Fibroblast of villous mesenchyme (primary cell): ENCODE measurements at regions not wholly inside any gene's neighbourhood (a gene's known extent, or its start where the extent isn't known, plus 50 kb on each side); places are given as distances from the start of the nearest gene placed in this dataset.
A peak's percentile ranks its signal among the peaks of the same experiment; 100 is the strongest.

Experiments
- DNase-seq: peaks from one replicate; pipeline ENCODE4 v3.0.0-alpha.2; 2010; ENCODE audit warnings: low read depth
- H3K4me3 ChIP-seq: 2 replicates; pipeline ENCODE4 v1.5.1; 2011; ENCODE audit warnings: low read depth, mild to moderate bottlenecking, low read length
- CTCF ChIP-seq: IDR thresholded peaks from 2 replicates; pipeline ENCODE4 v1.5.1; 2012; ENCODE audit warnings: low read depth, mild to moderate bottlenecking, low read length; ENCODE audit not compliant: insufficient read depth

DNA sequence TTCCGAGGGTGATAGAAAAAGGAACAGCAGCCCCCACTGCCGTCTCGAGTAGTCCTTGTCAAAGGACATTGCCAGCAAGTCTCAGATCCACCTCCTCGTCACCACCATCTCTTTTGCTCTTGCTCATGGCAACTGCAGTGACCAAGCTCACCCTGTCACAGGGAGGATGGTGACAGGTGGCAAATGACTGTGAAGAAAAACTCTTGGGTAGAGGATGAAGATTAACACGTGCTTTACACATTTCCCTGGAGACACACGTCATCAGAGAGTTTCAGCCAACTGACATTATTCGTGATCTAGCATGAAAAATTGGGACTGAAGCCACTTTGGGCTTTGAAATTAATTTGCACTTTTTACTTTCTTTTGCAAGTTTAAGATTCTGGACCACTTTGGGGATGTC, 174.3 kb downstream of the EBLN2 start:
- no peak for TF ChIP-seq CTCF
- no peak for DNase-seq
- H3K4me3 ChIP-seq: no peak overlapping the region

- no peak for DNase-seq
- H3K4me3 ChIP-seq: no peak overlapping the region
- no peak for TF ChIP-seq CTCF
These were observed 175.4 kb downstream of the EBLN2 start for GRCh38 chr3:73236867-73237266.

GRCh38 chr3:73243740-73244139, 182.3 kb downstream of the EBLN2 start:
- TF ChIP-seq CTCF: no peak
- H3K4me3 ChIP-seq: no peak overlapping the region
- DNase-seq: no peak

DNA sequence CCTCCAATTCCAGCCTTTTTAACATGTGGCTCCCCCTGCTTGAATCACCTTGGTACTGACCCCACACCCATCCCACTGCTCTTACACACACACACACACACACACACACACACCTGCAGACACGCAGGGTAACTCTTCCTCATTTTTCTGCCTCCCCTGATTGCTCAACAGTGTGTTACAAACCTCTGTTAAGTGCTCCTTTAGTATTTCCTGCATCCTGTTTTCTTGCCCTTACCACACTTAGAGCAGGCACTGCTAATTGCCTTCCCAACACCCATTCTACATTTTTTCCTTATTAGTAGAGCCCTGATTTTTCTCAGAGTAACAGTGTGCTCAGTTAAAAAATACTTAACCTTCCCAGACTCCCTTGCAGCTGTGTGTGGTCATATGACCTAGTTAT, 184.0 kb downstream of the EBLN2 start:
- no peak overlapping the region for H3K4me3 ChIP-seq
- TF ChIP-seq CTCF: no peak
- no peak for DNase-seq

DNA sequence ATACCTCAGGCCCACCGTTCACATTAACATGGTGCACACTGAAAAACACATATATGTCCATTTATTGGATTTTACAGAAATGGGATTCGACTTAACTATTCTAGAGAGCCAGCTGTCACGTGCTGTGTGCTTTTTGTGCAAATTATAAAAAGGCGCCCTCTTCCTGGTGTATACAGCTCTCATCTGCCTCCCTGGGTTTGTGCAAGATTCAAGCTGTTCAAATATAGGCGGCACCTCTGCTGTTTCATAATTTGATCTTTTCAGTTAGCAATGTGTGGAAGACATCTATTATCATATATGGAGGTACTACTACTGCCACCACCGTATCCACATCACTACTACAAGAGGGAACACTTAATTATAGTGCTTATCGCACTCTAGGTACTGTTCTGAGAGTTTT, 187.6 kb downstream of the EBLN2 start:
- TF ChIP-seq CTCF: no peak
- no peak for DNase-seq
- H3K4me3 ChIP-seq: no peak overlapping the region

DNA sequence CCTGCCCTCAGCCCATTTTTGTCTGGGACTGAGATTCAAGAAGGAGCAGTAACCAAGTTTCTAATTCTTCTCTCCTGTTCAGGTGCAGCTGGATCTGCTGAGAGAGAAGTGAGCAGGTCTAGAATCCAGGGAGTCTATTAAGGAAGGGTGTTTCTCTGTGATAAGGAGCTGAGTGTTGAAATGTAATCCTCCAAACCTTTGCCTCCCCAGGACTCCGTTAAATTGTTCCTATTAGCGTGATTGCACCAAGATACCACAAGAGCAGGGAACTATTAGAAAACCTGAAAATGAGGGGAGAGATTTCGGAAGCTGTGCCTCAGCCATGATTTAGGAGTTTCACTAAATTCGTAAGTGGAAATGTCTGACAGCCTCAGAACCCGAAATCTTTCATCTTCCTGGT, 192.6 kb downstream of the EBLN2 start:
- DNase-seq: no peak
- no peak overlapping the region for H3K4me3 ChIP-seq
- TF ChIP-seq CTCF: no peak

- DNase-seq: peak; percentile 13
- H3K4me3 ChIP-seq: no peak overlapping the region
- TF ChIP-seq CTCF: no peak
These were observed 194.2 kb downstream of the EBLN2 start for GRCh38 chr3:73255609-73256029.
